CD14-positive monocyte (primary cell): ENCODE measurements at regions not wholly inside any gene's neighbourhood (a gene's known extent, or its start where the extent isn't known, plus 50 kb on each side); places are given as distances from the start of the nearest gene placed in this dataset.

Source experiments
- DNase-seq, 3 donors: peaks; one replicate each; pipeline ENCODE4 v3.0.0-alpha.2; 2011 to 2022
- H2AFZ ChIP-seq: 2 replicates; pipeline ENCODE4 v1.6.0; 2012; ENCODE audit warnings: mild to moderate bottlenecking, low read depth, low read length, inconsistent platforms; ENCODE audit not compliant: insufficient read depth, poor library complexity, severe bottlenecking
- H3K27ac ChIP-seq, 2 donors: 1 replicate in 1 of 2; 2 replicates in 1 of 2; pipeline ENCODE4 v1.5.1; 2012 to 2013; ENCODE audit warnings: low read length in 2 of 2, control low read depth in 1 of 2, inconsistent platforms in 1 of 2, low read depth in 1 of 2, mild to moderate bottlenecking in 1 of 2
- H3K27me3 ChIP-seq, 2 donors: one replicate each; pipeline versions ENCODE4 v1.6.0 to v1.6.1; 2011 to 2013; ENCODE audit warnings: low read length in 2 of 2; ENCODE audit not compliant: control insufficient read depth in 2 of 2, insufficient read depth in 2 of 2
- H3K36me3 ChIP-seq, 2 donors: replicated peaks in 1 of 2; 1 replicate in 1 of 2; 2 replicates in 1 of 2; pipeline versions ENCODE4 v1.5.1 to v1.6.1; 2012 to 2013; ENCODE audit warnings: low read length in 2 of 2, control low read depth in 1 of 2, inconsistent platforms in 1 of 2, mild to moderate bottlenecking in 1 of 2; ENCODE audit not compliant: insufficient read depth in 2 of 2, control insufficient read depth in 1 of 2
- H3K4me1 ChIP-seq, 2 donors: 1 replicate in 1 of 2; 2 replicates in 1 of 2; pipeline versions ENCODE4 v1.5.1 to v1.6.1; 2012 to 2013; ENCODE audit warnings: low read length in 2 of 2, control low read depth in 1 of 2, inconsistent platforms in 1 of 2, mild to moderate bottlenecking in 1 of 2, moderate library complexity in 1 of 2; ENCODE audit not compliant: insufficient read depth in 2 of 2, control insufficient read depth in 1 of 2
- H3K4me2 ChIP-seq: replicated peaks from 2 replicates; pipeline ENCODE3; 2012; ENCODE audit warnings: low read length, moderate library complexity, mild to moderate bottlenecking; ENCODE audit not compliant: poor library complexity, severe bottlenecking; ENCODE audit errors: extremely low read depth
- H3K4me3 ChIP-seq, 3 experiments: fragments of 200-600 bp in 1 of 3; sonication (generic) in 1 of 3; replicated peaks in 1 of 3; 1 replicate in 2 of 3; 2 replicates in 1 of 3; pipeline ENCODE4 v1.5.1; 2011 to 2013; ENCODE audit warnings: low read length in 3 of 3, mild to moderate bottlenecking in 3 of 3, control low read depth in 2 of 3, low read depth in 2 of 3, inconsistent platforms in 1 of 3, moderate library complexity in 1 of 3
- H3K79me2 ChIP-seq: 2 replicates; pipeline ENCODE4 v1.6.0; 2012; ENCODE audit warnings: mild to moderate bottlenecking, control low read depth, inconsistent platforms, low read length, moderate library complexity; ENCODE audit not compliant: insufficient read depth
- H3K9ac ChIP-seq: 2 replicates; pipeline ENCODE4 v1.6.0; 2017; ENCODE audit warnings: low read length, mild to moderate bottlenecking; ENCODE audit not compliant: insufficient read depth, poor library complexity, severe bottlenecking
- H3K9me3 ChIP-seq, 2 donors: replicated peaks in 1 of 2; 1 replicate in 1 of 2; 2 replicates in 1 of 2; pipeline versions ENCODE4 v1.5.1 to v1.6.1; 2012 to 2013; ENCODE audit warnings: low read length in 2 of 2, control low read depth in 1 of 2; ENCODE audit not compliant: control insufficient read depth in 1 of 2, insufficient read depth in 1 of 2
- H4K20me1 ChIP-seq: 2 replicates; pipeline ENCODE4 v1.6.0; 2012; ENCODE audit warnings: mild to moderate bottlenecking, low read length, control low read depth, moderate library complexity; ENCODE audit not compliant: insufficient read depth
- H3K27ac Mint-ChIP-seq, 7 donors: one replicate each; pipeline ENCODE4 v1.8.0; 2020; ENCODE audit warnings: mild to moderate bottlenecking in 7 of 7, mixed read lengths in 7 of 7, moderate library complexity in 6 of 7, inconsistent platforms in 2 of 7
- H3K27me3 Mint-ChIP-seq, 3 donors: one replicate each; pipeline ENCODE4 v1.8.0; 2021 to 2022; ENCODE audit warnings: low read depth in 3 of 3, mild to moderate bottlenecking in 3 of 3, mixed read lengths in 3 of 3, moderate library complexity in 3 of 3, inconsistent platforms in 1 of 3
- H3K36me3 Mint-ChIP-seq, 2 donors: one replicate each; pipeline ENCODE4 v1.8.0; 2020; ENCODE audit warnings: mixed read lengths in 2 of 2, inconsistent platforms in 1 of 2, mild to moderate bottlenecking in 1 of 2
- H3K4me1 Mint-ChIP-seq: one replicate; pipeline ENCODE4 v1.8.0; 2020; ENCODE audit warnings: mild to moderate bottlenecking, mixed read lengths
- H3K4me3 Mint-ChIP-seq, 2 donors: one replicate each; pipeline ENCODE4 v1.8.0; 2020; ENCODE audit warnings: mild to moderate bottlenecking in 2 of 2, mixed read lengths in 2 of 2, moderate library complexity in 1 of 2
- H3K9me3 Mint-ChIP-seq, 7 donors: one replicate each; pipeline ENCODE4 v1.8.0; 2020 to 2022; ENCODE audit warnings: mixed read lengths in 7 of 7, mild to moderate bottlenecking in 6 of 7, moderate library complexity in 6 of 7, inconsistent platforms in 2 of 7
- WGBS: methylation state at CpG from one replicate; pipeline ENCODE4 v1.1.5; 2013; ENCODE audit warnings: missing lambda C conversion rate; ENCODE audit not compliant: insufficient coverage; 5-methylcytosine and 5-hydroxymethylcytosine counted together
- intact Hi-C, 2 donors: fragments of 100-400 bp; cut with micrococcal nuclease; formaldehyde crosslinking; loops; one replicate each; pipeline versions ENCODE4 v1.15.0 to v1.15.1; 2023
- TF ChIP-seq, protein P1 (sequence below): fragments of 200-600 bp; IDR thresholded peaks from one replicate; pipeline ENCODE4 v1.8.0; 2022; ENCODE audit warnings: antibody characterized with exemption, mild to moderate bottlenecking

- Histone ChIP-seq H3K9me3 (no peaks in the 10 kb centered on the region), H3K4me3 (no peak overlapping the region), H4K20me1 (no peaks in the 10 kb centered on the region), H3K36me3 (no peaks in the 10 kb centered on the region), H3K4me1 (no peaks in the 10 kb centered on the region), H3K27me3 (peaks cover 0 to 2% of the 10 kb centered on the region in 2 donors), H3K79me2 (no peaks in the 10 kb centered on the region), H3K4me2 (no peak overlapping the region), H2AFZ (no peak overlapping the region), H3K27ac (no peak overlapping the region), H3K9ac (no peak overlapping the region)
- Mint-ChIP-seq H3K9me3 (no peaks in the 10 kb centered on the region), H3K36me3 (no peaks in the 10 kb centered on the region), H3K27me3 (peaks cover 0 to 6% (median 2%) of the 10 kb centered on the region in 3 donors), H3K4me3 (no peak overlapping the region), H3K4me1 (no peaks in the 10 kb centered on the region), H3K27ac (no peak overlapping the region)
- no peak for DNase-seq
- TF ChIP-seq, protein P1, sequence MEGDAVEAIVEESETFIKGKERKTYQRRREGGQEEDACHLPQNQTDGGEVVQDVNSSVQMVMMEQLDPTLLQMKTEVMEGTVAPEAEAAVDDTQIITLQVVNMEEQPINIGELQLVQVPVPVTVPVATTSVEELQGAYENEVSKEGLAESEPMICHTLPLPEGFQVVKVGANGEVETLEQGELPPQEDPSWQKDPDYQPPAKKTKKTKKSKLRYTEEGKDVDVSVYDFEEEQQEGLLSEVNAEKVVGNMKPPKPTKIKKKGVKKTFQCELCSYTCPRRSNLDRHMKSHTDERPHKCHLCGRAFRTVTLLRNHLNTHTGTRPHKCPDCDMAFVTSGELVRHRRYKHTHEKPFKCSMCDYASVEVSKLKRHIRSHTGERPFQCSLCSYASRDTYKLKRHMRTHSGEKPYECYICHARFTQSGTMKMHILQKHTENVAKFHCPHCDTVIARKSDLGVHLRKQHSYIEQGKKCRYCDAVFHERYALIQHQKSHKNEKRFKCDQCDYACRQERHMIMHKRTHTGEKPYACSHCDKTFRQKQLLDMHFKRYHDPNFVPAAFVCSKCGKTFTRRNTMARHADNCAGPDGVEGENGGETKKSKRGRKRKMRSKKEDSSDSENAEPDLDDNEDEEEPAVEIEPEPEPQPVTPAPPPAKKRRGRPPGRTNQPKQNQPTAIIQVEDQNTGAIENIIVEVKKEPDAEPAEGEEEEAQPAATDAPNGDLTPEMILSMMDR: no peak
- intact Hi-C loops: no loop called here
- WGBS: no CpG with 5 or more reads among the region's 3 CpGs
Observed at GRCh38 chr5:112668911-112669310, 68.8 kb upstream of the APC start.

- H3K9ac ChIP-seq: no peak overlapping the region
- no peaks in the 10 kb centered on the region for H3K9me3 ChIP-seq
- TF ChIP-seq, protein P1: no peak
- H3K27ac ChIP-seq: no peak overlapping the region
- Mint-ChIP-seq H3K4me3 (no peak overlapping the region), H3K36me3 (no peaks in the 10 kb centered on the region), H3K27ac (no peak overlapping the region), H3K9me3 (no peaks in the 10 kb centered on the region), H3K27me3 (peaks cover 2 to 6% (median 3%) of the 10 kb centered on the region in 3 donors), H3K4me1 (no peaks in the 10 kb centered on the region)
- H3K4me2 ChIP-seq: no peak overlapping the region
- WGBS: 100% methylated on average over 2 of the region's 5 CpGs
- H3K4me1 ChIP-seq: no peaks in the 10 kb centered on the region
- DNase-seq: no peak
- no peaks in the 10 kb centered on the region for H3K36me3 ChIP-seq
- H3K27me3 ChIP-seq: peaks cover 0 to 2% of the 10 kb centered on the region in 2 donors
- intact Hi-C loops: no loop called here
- no peaks in the 10 kb centered on the region for H3K79me2 ChIP-seq
- H4K20me1 ChIP-seq: no peaks in the 10 kb centered on the region
- H2AFZ ChIP-seq: no peak overlapping the region
- no peak overlapping the region for H3K4me3 ChIP-seq
Observed at GRCh38 chr5:112669328-112669963, 68.2 kb upstream of the APC start.
